CD14-positive monocyte (primary cell): ENCODE measurements at regions not wholly inside any gene's neighbourhood (a gene's known extent, or its start where the extent isn't known, plus 50 kb on each side); places are given as distances from the start of the nearest gene placed in this dataset.
A peak's percentile ranks its signal among the peaks of the same experiment; 100 is the strongest.

Experiments
- DNase-seq, 3 donors: peaks; one replicate each; pipeline ENCODE4 v3.0.0-alpha.2; 2011 to 2022
- H2AFZ ChIP-seq: 2 replicates; pipeline ENCODE4 v1.6.0; 2012; ENCODE audit warnings: mild to moderate bottlenecking, low read depth, low read length, inconsistent platforms; ENCODE audit not compliant: insufficient read depth, poor library complexity, severe bottlenecking
- H3K27ac ChIP-seq, 2 donors: 1 replicate in 1 of 2; 2 replicates in 1 of 2; pipeline ENCODE4 v1.5.1; 2012 to 2013; ENCODE audit warnings: low read length in 2 of 2, control low read depth in 1 of 2, inconsistent platforms in 1 of 2, low read depth in 1 of 2, mild to moderate bottlenecking in 1 of 2
- H3K27me3 ChIP-seq, 2 donors: one replicate each; pipeline versions ENCODE4 v1.6.0 to v1.6.1; 2011 to 2013; ENCODE audit warnings: low read length in 2 of 2; ENCODE audit not compliant: control insufficient read depth in 2 of 2, insufficient read depth in 2 of 2
- H3K36me3 ChIP-seq, 2 donors: replicated peaks in 1 of 2; 1 replicate in 1 of 2; 2 replicates in 1 of 2; pipeline versions ENCODE4 v1.5.1 to v1.6.1; 2012 to 2013; ENCODE audit warnings: low read length in 2 of 2, control low read depth in 1 of 2, inconsistent platforms in 1 of 2, mild to moderate bottlenecking in 1 of 2; ENCODE audit not compliant: insufficient read depth in 2 of 2, control insufficient read depth in 1 of 2
- H3K4me1 ChIP-seq, 2 donors: 1 replicate in 1 of 2; 2 replicates in 1 of 2; pipeline versions ENCODE4 v1.5.1 to v1.6.1; 2012 to 2013; ENCODE audit warnings: low read length in 2 of 2, control low read depth in 1 of 2, inconsistent platforms in 1 of 2, mild to moderate bottlenecking in 1 of 2, moderate library complexity in 1 of 2; ENCODE audit not compliant: insufficient read depth in 2 of 2, control insufficient read depth in 1 of 2
- H3K4me2 ChIP-seq: replicated peaks from 2 replicates; pipeline ENCODE3; 2012; ENCODE audit warnings: low read length, moderate library complexity, mild to moderate bottlenecking; ENCODE audit not compliant: poor library complexity, severe bottlenecking; ENCODE audit errors: extremely low read depth
- H3K4me3 ChIP-seq, 3 experiments: fragments of 200-600 bp in 1 of 3; sonication (generic) in 1 of 3; replicated peaks in 1 of 3; 1 replicate in 2 of 3; 2 replicates in 1 of 3; pipeline ENCODE4 v1.5.1; 2011 to 2013; ENCODE audit warnings: low read length in 3 of 3, mild to moderate bottlenecking in 3 of 3, control low read depth in 2 of 3, low read depth in 2 of 3, inconsistent platforms in 1 of 3, moderate library complexity in 1 of 3
- H3K79me2 ChIP-seq: 2 replicates; pipeline ENCODE4 v1.6.0; 2012; ENCODE audit warnings: mild to moderate bottlenecking, control low read depth, inconsistent platforms, low read length, moderate library complexity; ENCODE audit not compliant: insufficient read depth
- H3K9ac ChIP-seq: 2 replicates; pipeline ENCODE4 v1.6.0; 2017; ENCODE audit warnings: low read length, mild to moderate bottlenecking; ENCODE audit not compliant: insufficient read depth, poor library complexity, severe bottlenecking
- H3K9me3 ChIP-seq, 2 donors: replicated peaks in 1 of 2; 1 replicate in 1 of 2; 2 replicates in 1 of 2; pipeline versions ENCODE4 v1.5.1 to v1.6.1; 2012 to 2013; ENCODE audit warnings: low read length in 2 of 2, control low read depth in 1 of 2; ENCODE audit not compliant: control insufficient read depth in 1 of 2, insufficient read depth in 1 of 2
- H4K20me1 ChIP-seq: 2 replicates; pipeline ENCODE4 v1.6.0; 2012; ENCODE audit warnings: mild to moderate bottlenecking, low read length, control low read depth, moderate library complexity; ENCODE audit not compliant: insufficient read depth
- H3K27ac Mint-ChIP-seq, 7 donors: one replicate each; pipeline ENCODE4 v1.8.0; 2020; ENCODE audit warnings: mild to moderate bottlenecking in 7 of 7, mixed read lengths in 7 of 7, moderate library complexity in 6 of 7, inconsistent platforms in 2 of 7
- H3K27me3 Mint-ChIP-seq, 3 donors: one replicate each; pipeline ENCODE4 v1.8.0; 2021 to 2022; ENCODE audit warnings: low read depth in 3 of 3, mild to moderate bottlenecking in 3 of 3, mixed read lengths in 3 of 3, moderate library complexity in 3 of 3, inconsistent platforms in 1 of 3
- H3K36me3 Mint-ChIP-seq, 2 donors: one replicate each; pipeline ENCODE4 v1.8.0; 2020; ENCODE audit warnings: mixed read lengths in 2 of 2, inconsistent platforms in 1 of 2, mild to moderate bottlenecking in 1 of 2
- H3K4me1 Mint-ChIP-seq: one replicate; pipeline ENCODE4 v1.8.0; 2020; ENCODE audit warnings: mild to moderate bottlenecking, mixed read lengths
- H3K4me3 Mint-ChIP-seq, 2 donors: one replicate each; pipeline ENCODE4 v1.8.0; 2020; ENCODE audit warnings: mild to moderate bottlenecking in 2 of 2, mixed read lengths in 2 of 2, moderate library complexity in 1 of 2
- H3K9me3 Mint-ChIP-seq, 7 donors: one replicate each; pipeline ENCODE4 v1.8.0; 2020 to 2022; ENCODE audit warnings: mixed read lengths in 7 of 7, mild to moderate bottlenecking in 6 of 7, moderate library complexity in 6 of 7, inconsistent platforms in 2 of 7
- WGBS: methylation state at CpG from one replicate; pipeline ENCODE4 v1.1.5; 2013; ENCODE audit warnings: missing lambda C conversion rate; ENCODE audit not compliant: insufficient coverage; 5-methylcytosine and 5-hydroxymethylcytosine counted together
- intact Hi-C, 2 donors: fragments of 100-400 bp; cut with micrococcal nuclease; formaldehyde crosslinking; loops; one replicate each; pipeline versions ENCODE4 v1.15.0 to v1.15.1; 2023
- TF ChIP-seq, protein P1 (sequence below): fragments of 200-600 bp; IDR thresholded peaks from one replicate; pipeline ENCODE4 v1.8.0; 2022; ENCODE audit warnings: antibody characterized with exemption, mild to moderate bottlenecking

DNA sequence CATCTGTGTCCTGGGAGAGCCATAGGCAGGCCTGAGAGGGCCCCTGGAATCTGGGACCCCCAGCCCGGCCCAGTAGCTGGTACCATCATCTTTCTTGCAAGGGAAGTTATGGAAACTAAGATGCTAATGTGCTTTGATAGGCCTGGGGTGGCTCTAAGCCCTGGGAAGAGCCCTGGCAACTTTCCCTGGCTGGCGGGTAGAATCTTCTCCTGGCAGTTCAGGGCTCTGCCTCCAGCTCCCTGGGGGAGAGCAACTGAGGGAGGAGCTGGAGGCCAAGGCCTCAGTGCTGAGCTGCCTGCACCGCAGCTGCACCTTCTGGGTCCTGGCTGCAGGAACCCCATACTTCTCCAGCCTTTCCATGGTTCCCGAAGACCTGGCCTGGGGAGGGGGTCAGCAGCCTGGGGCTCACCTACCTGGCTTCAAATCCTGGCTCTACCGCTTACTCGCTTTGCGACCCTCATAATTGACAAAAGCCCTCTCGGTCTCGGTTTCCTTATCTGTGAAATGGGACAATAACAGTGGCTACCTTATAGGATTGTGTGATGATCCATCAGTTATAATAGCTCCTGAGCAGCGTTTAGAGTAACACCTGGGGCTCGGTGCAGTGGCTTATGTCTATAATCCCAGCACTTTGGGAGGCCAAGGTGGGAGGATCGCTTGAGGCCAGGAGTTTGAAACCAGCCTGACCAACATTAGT lies 333.7 kb downstream of the SEC14L1 start:
- peaks cover 100% of the 10 kb centered on the region for H3K79me2 ChIP-seq
- H3K9ac ChIP-seq = no peak overlapping the region
- Mint-ChIP-seq H3K27ac (no peak overlapping the region), H3K4me3 (no peak overlapping the region), H3K27me3 (peaks cover 0 to 2% (median 2%) of the 10 kb centered on the region in 3 donors), H3K9me3 (peaks cover 0 to 9% (median 0%) of the 10 kb centered on the region in 7 donors), H3K4me1 (peaks cover 94% of the 10 kb centered on the region), H3K36me3 (peaks cover 52 to 73% of the 10 kb centered on the region in 2 donors)
- TF ChIP-seq, protein P1, sequence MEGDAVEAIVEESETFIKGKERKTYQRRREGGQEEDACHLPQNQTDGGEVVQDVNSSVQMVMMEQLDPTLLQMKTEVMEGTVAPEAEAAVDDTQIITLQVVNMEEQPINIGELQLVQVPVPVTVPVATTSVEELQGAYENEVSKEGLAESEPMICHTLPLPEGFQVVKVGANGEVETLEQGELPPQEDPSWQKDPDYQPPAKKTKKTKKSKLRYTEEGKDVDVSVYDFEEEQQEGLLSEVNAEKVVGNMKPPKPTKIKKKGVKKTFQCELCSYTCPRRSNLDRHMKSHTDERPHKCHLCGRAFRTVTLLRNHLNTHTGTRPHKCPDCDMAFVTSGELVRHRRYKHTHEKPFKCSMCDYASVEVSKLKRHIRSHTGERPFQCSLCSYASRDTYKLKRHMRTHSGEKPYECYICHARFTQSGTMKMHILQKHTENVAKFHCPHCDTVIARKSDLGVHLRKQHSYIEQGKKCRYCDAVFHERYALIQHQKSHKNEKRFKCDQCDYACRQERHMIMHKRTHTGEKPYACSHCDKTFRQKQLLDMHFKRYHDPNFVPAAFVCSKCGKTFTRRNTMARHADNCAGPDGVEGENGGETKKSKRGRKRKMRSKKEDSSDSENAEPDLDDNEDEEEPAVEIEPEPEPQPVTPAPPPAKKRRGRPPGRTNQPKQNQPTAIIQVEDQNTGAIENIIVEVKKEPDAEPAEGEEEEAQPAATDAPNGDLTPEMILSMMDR = no peak
- H3K36me3 ChIP-seq = peaks cover 5 to 26% of the 10 kb centered on the region in 2 donors
- 94% methylated on average over 10 of the region's 12 CpGs for WGBS
- peaks cover 99% of the 10 kb centered on the region for H4K20me1 ChIP-seq
- no peak for DNase-seq
- H3K4me1 ChIP-seq = peaks cover 78 to 96% of the 10 kb centered on the region in 2 donors
- no peak overlapping the region for H3K27ac ChIP-seq
- no peak overlapping the region for H3K4me3 ChIP-seq
- H3K9me3 ChIP-seq = no peaks in the 10 kb centered on the region
- intact Hi-C loops = loop anchor here (5.0 kb wide), 1 partner anchor 37 kb away; no protein-coding TSS in a partner anchor
- no peak overlapping the region for H2AFZ ChIP-seq
- H3K27me3 ChIP-seq = no peaks in the 10 kb centered on the region
- no peak overlapping the region for H3K4me2 ChIP-seq

DNA sequence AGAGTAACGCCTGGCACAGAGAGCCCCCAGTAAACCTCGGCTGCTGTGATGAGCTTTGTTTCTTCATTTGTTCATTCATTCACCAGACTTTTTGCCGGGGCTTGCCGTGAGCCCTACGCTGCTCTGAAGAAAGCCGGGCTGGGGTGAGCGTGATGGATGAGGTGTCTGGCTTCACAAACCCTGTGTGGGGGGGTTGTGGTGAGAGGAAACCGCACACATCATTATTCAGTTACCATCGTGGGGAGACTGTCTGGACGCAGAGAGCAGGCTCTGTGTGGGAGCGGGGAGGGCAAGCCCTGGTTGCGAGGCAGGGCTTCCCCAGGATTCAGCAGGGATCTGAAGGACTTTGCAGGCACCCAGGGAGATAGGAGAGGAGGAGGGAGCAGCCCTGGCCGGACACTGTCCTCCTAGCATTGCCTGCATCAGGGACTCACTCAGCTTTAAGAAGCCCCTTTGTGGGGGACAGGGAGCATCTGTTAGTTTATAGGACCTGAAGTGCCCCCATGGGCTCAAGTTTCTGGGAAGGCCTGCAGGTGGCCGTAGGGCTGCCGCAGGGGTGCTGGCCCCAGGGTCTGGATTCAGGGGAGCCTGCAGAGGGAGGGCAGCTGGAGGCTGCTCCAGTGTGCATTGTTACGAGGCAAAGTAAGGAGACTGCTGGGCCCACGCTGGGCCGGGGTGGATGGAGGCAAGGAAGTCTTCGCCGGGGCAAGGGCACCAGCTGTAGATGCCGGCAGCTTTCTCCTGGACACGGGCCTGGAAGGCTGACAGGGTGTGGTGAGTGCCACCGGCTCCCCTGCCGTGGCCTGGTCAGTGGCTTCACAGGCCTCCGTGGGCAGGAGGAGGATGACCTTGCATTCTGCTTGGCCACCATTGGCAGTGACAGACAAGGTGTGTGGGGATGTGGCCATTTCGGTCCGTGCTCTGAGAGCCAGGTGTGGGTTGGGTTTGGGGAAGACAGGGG lies 334.5 kb downstream of the SEC14L1 start:
- Mint-ChIP-seq H3K4me1 (peaks cover 87% of the 10 kb centered on the region), H3K4me3 (no peak overlapping the region), H3K9me3 (peaks cover 0 to 3% (median 0%) of the 10 kb centered on the region in 7 donors), H3K36me3 (peaks cover 44 to 65% of the 10 kb centered on the region in 2 donors), H3K27me3 (peaks cover 0 to 2% (median 2%) of the 10 kb centered on the region in 3 donors), H3K27ac (peak overlapping the region in 5 of 7 donors; percentile 22 to 85 (median 57))
- H4K20me1 ChIP-seq = peaks cover 100% of the 10 kb centered on the region
- TF ChIP-seq, protein P1 = no peak
- DNase-seq = peak in 1 of 3 donors; percentile 37
- 67% methylated on average over 18 of the region's 27 CpGs for WGBS
- H3K27ac ChIP-seq = no peak overlapping the region
- H2AFZ ChIP-seq = no peak overlapping the region
- H3K36me3 ChIP-seq = peaks cover 5 to 18% of the 10 kb centered on the region in 2 donors
- peaks cover 100% of the 10 kb centered on the region for H3K79me2 ChIP-seq
- H3K4me1 ChIP-seq = peaks cover 73 to 88% of the 10 kb centered on the region in 2 donors
- H3K4me2 ChIP-seq = no peak overlapping the region
- H3K9me3 ChIP-seq = no peaks in the 10 kb centered on the region
- H3K27me3 ChIP-seq = no peaks in the 10 kb centered on the region
- peak overlapping the region; percentile 4 for H3K9ac ChIP-seq
- H3K4me3 ChIP-seq = no peak overlapping the region
- intact Hi-C loops = no loop called here
